GM19099 (cell line): ENCODE measurements at regions not wholly inside any gene's neighbourhood (a gene's known extent, or its start where the extent isn't known, plus 50 kb on each side); places are given as distances from the start of the nearest gene placed in this dataset.

Experiments used
- POLR2A ChIP-seq: IDR thresholded peaks from 3 replicates; pipeline ENCODE4 v1.6.1; 2011; ENCODE audit warnings: low read depth; ENCODE audit not compliant: insufficient read length; ENCODE audit errors: extremely low read depth

DNA sequence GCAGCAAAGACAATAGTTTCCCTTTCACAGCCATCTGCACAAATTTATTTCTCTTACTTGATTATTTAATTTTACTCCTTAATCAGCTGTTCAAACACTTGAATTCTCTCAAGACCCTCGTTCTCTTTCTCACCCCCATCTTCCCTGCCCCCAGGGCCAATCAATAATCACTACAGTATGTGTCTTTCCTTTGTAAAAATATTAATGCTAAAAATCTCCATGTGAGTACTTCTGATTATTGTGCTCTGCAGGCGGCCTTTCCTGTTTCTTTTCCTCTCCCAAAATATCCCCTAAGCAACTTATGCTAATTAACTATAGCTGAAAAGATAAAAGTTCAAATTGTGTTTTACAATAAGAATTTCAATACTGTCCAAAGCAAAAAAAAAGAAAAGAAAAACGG is 617.0 kb upstream of the CBLB start:
- TF ChIP-seq POLR2A = no peak

DNA sequence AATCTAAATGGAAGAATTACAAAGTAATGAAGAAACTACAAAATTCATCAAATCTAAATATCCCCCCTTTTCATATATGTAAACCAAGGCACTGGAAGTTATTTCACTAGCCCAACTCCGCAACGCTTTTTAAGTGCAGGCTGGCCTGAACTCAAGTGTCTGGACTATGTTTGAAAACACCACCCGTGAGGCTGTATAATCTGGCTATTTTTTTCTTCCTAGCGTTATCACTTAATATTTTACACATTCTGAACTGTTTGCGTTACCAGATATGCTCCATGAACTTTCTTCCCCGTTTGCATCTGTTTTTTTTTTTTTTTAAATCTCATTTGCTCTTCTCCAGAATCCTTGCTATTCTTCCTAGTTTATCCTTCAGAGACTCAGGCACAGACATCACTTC is 619.5 kb upstream of the CBLB start:
- no peak for TF ChIP-seq POLR2A

DNA sequence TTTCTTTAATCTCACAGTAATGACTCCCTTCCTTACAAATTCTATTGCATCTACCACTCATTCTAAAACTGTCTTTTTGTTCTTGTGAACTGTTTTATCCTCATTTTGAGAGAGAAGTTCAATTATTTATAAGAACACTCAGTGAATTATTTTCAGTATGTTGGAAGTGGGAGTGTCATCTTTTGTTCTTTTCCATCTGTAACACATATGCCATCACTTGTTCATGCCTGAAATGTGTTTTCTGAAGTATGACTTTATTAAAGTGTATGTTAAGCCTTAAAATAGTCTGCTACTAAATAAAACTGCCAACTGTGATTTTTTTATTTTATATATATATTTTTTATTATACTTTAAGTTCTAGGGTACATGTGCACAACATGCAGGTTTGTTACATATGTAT is 623.0 kb upstream of the CBLB start:
- TF ChIP-seq POLR2A = no peak

DNA sequence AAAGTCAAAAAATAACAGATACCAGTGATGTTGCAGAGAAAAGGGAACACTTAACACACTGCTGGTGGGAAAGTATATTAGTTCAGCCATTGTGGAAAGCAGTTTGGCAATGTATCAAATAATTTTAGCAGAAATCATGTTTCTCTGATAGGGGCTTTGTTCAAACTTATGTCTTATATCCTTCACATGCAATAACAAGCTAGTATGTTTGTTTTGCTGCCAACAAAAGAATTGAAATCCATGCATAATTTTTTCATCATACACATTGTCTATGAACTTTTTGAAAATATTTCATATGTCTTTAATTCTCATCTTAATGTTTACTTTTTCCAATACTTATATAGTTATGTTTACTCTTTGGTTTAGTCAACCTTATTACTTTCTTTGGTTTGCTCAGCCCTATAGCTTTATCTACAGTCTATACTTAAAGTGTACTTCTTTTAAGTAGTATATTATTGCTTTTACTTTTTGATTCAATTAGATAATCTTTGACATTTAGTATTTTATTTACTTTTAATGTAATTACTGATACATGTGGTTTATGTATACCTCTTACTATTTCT is 639.6 kb upstream of the CBLB start:
- TF ChIP-seq POLR2A = no peak

DNA sequence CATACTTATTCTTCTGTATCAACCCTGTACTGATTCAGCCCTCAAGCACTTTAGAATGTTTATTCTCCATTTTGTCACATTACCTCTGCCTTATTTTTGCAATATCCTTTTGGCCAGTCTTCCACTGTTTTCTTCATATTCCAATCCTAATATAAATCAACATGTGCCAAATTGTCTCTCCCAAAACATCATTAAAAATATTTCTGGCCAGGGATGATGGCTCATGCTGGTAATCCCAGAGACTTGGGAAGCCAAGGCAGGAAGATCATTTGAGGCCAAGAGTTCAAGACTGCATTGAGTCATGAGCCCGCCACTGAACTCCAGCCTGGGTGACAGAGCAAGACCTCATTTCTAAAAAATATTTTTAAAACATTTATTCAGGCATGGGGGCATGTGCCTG is 641.4 kb upstream of the CBLB start:
- TF ChIP-seq POLR2A = no peak

DNA sequence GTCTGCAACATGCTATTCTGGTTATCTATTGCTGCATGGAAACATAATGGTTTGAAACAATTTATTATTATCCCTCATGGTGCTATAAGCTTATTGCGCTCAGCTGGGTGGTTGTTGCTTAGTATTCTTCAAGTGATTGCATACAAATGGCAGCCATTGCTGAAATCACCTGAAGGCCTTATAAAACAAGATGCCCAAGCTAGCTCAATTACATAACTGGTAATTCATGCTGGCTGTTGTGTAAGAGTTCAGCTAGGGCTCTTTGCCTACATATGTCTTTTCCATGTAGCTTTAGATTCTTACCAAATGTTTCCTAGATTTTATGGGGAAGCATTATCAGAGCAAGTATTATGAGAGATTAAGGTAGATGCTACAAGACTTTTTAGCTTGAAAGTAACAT is 644.0 kb upstream of the CBLB start:
- TF ChIP-seq POLR2A = no peak

DNA sequence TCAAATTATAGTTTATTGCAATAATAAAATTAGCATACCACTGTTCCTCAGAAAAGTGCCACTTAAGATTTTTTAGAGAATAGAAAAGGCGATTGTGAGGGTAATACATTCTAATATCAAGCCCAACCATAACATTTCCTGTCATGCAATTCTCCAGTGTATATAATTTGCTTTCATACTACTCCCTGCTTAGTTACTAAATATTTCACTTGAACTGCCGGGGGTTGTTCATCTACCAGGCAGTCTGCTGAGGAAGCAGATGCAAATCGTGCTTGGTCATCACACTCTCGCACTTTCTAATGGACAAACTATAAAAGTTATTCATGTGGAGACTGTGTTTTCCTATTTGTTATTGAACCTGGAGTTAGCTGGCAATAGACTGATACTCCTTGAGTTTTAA is 645.6 kb upstream of the CBLB start:
- no peak for TF ChIP-seq POLR2A

DNA sequence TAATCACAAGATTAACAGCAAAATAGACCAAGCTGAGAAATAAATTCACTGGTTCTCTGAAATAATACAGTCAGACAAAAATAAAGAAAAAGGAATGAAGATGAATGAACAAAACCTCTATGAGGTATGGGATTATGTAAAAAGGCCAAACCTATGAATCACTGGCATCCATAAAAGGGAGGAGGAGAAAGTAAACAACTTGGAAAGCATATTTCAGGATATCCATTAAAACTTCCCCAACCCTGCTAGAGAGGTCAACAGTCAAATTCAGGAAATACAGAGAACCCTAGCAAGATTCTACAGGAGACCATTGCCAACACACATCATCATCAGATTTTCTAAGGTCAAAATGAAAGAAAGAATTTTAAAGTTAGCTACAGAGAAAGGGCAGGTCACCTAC is 649.7 kb upstream of the CBLB start:
- TF ChIP-seq POLR2A = no peak

DNA sequence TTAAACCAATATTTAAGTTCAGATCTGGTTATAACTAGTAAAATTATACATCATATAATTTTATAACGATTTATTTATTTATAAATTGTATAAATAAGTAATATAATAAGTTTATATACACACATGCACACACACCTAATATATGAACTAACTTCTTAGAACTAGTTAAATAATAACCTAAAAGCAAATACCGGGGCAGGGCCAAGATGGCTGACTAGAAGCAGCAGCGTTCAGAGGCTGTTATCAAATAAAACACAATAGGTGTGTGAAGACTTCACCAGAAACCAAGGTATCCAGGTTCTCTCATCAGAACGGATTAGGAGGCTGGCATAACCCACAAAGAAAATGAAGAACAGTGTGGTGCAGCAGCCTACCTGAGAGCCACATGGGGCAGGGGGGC is 653.6 kb upstream of the CBLB start:
- no peak for TF ChIP-seq POLR2A

DNA sequence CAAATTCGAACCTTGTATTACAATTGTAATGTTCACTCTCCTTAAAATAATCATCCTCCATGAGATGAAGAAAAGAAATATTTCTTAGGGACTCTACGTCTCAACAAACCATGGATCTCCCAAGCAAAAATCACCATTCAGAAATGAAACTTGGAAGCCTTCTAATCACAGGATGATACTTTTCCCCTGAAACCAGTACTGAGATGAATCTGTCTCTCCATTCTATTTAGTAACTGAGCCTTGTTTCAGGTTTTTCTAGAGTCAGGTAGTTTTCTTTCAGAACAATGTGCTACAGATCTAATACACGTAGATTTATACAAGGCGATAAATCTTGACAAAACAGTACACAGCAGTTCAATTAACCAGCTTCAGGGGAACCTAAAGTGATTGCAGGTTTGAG is 660.1 kb upstream of the CBLB start:
- no peak for TF ChIP-seq POLR2A

DNA sequence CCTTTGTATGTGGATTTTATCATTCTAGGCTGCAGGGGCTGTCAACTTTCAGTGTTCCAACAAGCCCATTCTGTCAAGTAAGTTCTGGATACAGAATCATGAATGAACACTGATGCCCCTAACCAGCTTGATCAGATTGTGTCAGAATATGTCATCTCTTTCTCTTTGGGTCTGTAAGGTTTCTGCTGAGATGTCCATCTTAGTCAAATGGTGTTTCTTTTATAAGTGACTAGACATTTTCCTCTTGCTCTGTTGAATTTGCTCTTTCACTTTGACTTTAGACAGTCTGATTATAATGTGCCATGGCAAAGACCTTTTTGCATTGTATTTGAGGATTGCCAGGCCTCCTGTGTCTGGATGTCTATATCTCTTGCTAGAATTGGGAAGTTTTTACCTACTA is 660.9 kb upstream of the CBLB start:
- no peak for TF ChIP-seq POLR2A

DNA sequence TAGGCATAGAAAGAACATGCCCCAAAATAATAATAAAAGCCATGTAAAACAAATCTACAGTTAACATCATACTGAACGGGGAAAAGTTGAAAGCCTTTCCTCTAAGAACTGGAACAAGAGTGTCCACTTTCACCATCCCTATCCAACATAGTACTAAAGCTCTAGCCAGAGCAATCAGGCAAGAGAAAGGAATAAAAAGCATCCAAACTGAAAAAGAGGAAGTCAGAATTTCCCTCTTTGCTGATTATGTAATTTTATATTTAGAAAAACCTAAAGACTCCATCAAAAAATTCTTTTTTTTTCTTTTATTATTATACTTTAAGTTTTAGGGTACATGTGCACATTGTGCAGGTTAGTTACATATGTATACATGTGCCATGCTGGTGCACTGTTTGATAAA is 661.6 kb upstream of the CBLB start:
- no peak for TF ChIP-seq POLR2A

DNA sequence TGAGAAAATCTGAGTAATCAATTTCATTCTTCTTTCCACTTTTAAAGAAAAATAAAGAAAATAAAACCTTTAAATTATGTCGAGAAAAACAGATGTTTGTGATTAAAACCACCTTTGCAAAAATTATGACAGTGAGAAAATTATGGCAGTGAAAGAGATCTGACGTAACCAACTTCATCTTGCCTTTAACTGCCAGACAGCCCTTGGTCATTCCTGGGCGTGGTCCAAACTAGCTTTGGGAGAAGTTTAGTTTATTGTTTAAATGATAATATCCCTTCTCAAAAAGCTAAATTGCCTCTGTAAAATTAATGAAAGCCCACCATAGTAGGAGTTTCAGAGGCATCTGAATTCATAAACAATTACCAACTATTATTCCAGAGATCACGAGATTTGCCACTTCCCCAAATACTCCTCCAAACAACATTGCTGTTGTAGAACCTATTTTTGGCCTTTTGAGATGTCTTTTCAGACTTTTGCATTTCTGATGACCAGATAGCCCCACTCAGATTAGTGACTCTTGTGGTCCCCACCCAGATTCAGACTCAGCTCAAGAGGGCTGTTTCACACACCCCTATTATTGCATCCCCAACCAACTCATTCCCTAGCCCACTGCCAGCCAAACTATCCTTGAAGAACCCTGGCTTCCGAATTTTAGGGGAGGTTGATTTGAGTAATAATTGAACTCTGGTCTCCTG is 664.4 kb upstream of the CBLB start:
- TF ChIP-seq POLR2A = no peak

DNA sequence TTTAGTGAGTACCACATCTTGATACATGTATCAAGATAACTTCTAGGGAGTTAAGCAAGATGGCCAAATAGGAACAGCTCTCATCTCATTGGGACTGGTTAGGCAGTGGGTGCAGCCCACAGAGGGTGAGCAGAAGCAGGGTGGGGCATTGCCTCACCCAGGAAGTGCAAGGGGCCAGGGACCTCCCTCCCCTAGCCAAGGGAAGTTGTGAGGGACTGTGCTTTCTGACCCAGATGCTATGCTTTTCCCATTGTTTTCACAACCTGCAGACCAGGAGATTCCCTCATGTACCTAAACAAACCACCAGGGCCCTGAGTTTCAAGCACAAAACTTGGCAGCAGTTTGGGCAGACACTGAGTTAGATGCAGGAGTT is 665.0 kb upstream of the CBLB start:
- TF ChIP-seq POLR2A = no peak

DNA sequence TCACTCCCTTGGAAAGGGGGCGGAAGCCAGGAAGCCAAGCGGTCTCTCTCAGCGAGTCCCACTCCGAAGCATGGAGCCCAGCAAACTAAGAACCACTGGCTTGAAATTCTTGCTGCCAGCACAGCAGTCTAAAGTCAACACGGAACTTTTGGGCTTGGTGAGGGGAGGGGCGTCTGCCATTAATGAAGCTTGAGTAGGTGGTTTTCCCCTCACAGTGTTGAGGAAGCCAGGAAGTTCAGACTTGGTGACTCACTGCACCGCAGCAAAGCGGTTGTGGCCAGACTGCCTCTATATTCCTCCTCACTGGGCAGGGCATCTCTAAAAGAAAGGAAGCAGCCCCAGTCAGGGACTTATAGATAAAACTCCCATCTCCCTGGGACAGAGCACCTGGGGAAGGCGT is 665.4 kb upstream of the CBLB start:
- TF ChIP-seq POLR2A = no peak

DNA sequence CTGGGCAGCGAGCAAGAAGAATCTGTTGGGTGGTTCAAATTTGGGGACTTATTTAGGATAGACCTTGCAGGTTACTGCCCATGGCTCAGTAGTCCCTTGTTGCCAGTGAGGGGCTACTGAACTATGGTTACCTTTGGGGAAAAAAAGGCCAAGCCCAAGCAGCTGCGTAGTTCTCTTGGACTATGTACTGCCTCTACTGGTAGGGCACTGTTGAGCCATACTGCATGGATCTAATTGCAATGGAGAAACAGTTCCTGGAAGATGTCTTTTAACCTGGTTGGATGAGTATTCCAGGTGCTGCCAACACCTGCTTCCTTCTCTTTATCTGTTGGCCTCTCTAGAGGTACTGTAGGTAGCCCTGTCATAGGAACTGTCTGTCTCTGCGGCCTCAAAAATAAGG is 671.9 kb upstream of the CBLB start:
- TF ChIP-seq POLR2A = no peak

DNA sequence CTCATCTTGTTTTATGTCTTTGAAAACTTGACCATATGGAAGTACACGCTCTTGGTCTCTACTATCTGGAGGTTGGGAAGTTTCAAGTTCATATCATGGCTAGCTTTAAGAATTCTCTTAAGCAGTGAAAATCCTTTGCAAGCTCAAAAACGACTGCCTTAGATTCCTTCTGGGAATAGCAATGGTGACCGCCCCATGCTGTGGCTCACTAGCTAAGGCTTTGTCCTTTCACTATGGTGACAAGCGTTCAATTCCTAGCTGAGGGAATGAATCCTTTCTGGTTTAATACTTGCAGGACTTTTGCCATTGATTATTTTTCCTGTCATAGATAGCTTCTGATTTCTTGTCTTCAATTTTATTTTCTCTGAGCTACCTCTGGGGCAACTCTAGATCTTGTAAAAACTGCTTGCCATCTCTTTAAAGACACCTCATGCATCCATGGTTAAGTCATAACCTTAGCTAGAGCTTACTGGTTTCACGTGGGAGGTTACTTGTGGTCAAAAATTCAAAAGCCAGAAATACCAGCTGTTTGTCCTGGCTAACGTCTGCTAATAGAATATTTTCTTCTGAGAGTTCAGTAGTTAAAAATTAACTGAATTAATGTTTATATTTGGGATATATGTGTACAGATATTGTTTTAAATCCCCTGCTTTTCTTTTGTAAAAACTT is 673.4 kb upstream of the CBLB start:
- no peak for TF ChIP-seq POLR2A

DNA sequence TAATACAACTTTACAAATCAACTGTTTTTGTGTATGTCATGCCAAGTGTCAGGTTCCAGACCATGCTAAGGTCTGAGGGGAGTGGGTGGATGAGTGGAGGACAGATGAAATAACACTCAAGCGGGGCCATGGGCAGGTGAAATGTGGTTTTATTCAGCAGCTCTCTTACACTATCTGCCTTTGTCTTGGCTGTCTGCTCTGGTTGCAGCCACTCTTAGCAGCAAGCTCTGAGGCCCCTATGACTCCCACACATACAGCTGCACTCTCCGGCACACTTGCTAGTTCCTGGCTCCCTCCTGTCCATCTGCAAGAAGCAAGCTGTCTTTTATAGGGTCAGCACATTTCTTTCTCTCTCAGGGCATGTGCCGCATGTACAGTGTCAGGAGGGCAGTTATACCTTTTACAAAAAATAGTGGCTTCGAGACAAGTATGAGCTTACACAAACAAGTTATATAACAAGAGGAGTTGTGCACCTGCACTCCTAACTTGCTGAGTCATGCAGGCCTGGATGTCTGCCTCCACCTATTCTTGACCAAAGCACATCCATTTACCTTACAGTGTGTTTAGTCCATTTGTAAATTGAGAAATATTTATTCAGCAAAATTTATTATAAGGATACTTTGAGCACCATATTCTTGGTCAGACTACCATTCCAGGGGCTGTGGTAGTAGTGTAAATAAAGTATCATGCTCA is 683.7 kb upstream of the CBLB start:
- TF ChIP-seq POLR2A = no peak
